Posterior vena cava (tissue), 2 donors: ENCODE measurements at regions not wholly inside any gene's neighbourhood (a gene's known extent, or its start where the extent isn't known, plus 50 kb on each side); places are given as distances from the start of the nearest gene placed in this dataset.
"Not testable (repeated sequence)": the region's sequence is repeated elsewhere in the genome, so short reads cannot be mapped to it uniquely, and the experiment has no call there.

ENCODE experiments used
- DNase-seq: peaks from one replicate; pipeline ENCODE4 v3.0.0-alpha.2; 2020; ENCODE audit warnings: low spot score
- intact Hi-C, 2 donors: fragments of 100-400 bp; cut with DNase I; formaldehyde crosslinking; loops; one replicate each; pipeline versions ENCODE4 v1.14.1 to v1.14.2; 2022 to 2023
- donor health status: DM: yes; HTN: yes; CAD: no.
- donor health status: DM: yes; HTN: yes; CAD: no.

DNA sequence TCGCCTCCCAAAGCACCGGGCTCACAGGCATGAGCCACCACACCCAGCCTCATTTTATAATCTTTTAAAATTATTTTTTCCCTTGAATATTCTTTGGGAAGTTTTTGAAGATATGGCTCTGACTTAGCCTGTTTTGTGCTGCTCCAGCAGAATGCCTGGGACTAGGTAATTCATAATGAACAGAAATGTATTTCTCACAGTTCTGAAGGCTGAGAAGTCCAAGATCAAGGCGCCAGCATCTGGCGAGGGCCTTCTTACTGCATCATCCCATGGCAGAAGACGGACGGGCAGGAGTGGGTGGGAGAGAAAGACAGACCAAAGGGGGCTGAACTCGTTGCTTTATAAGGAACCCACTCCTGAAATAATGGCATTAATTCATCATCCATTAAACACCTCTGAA is 99.0 kb upstream of the SLC25A33 start:
- intact Hi-C loops: no loop called here
- no peak for DNase-seq

DNA sequence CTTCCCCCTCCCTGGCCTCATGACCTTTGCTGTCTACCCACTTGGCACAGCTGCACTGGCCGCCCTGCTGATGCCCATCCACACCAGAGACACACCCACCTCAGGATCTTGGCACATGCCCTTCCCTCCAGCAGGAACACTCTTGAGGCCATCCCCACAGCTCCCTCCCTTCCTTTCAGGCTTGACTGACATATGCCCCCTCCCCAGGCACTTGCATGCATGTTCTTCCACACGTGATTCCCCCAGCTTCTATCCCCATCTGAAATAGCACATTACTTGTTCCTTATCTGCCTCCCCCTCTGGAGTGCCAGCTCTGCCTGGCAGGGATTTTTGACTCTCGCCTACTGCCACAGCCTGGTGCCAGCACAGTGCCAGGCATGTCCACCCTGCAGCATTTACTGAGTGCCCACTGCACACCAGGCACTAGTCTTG is 98.5 kb upstream of the SLC25A33 start:
- intact Hi-C loops: no loop called here
- no peak for DNase-seq

DNA sequence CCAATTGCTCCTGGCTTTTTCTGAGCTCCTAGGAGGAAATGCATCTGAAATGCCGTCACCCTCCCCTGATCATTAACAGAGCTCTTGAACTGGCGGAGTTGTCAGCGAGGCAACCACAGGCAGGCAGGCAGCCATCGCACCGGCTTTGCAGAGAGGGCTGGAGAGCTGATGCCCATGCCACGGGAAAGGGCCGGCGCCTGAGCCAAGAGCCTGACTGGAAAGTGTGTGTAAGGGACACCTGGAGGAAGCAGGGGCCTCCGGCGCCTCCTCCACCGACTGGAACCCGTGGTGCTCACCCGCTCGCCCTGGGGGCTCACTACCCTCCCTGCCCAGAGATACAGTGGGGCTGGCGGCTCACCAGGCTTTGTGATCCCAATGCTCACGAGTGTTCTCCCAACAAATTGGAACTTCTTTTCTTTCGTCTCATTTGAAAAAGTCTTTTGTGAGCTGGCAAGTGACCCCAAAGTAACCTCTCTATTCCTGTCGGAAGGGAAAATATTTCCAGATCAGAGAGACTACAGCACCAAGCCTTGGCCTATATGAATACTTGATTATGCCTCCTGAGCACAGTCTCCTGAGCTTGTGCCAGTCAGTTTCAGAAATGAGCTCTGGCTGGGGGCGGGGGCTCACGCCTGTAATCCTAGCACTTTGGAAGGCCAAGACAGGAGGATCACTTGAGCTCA is 97.7 kb upstream of the SLC25A33 start:
- no peak for DNase-seq
- intact Hi-C loops: no loop called here

DNA sequence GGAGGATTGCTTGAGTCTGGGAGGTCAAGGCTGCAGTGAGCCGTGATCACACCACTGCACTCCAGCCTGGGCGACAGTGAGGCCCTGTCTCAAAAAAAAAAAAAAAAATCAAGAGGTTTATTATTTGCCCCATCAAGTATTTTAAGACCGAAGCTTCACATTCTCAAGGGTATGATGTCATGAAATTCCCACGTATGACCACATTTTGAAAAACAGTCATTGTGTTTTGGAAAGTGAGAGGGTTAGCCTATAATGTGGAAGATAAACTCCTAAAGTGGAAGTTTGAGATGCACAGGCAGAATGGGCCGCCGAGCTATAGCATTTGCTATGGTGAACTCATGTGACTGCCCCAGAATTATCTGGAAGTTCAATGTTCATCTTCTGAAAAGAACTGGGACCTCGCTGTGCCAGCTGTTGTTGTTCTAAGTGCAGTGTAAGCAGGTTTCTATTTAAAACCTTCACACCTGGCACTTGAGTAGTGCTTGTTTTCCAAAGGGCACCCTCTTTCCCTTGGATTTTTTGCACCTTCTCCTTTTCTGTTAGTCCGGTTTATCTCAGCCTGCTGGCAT is 96.9 kb upstream of the SLC25A33 start:
- no peak for DNase-seq
- intact Hi-C loops: no loop called here

DNA sequence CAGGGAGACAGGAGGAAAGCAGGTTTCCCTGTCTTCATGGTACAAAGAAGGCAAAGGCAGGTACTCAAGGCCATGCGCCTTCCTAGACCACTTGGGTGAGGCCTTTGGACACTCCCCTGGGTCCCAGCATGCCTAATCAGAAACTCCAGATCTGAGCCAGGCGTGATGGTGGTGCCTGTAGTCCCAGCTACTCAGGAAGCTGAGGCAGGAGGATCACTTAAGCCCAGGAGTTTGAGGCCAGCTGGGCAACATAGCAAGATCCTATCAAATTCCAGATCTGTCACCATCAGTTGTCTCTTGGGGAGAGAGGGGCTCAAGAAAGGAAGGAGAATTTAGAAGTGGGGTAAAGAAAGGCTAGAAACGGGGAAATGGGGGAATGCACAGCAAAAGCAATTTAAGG is 96.3 kb upstream of the SLC25A33 start:
- no peak for DNase-seq
- intact Hi-C loops: no loop called here

DNA sequence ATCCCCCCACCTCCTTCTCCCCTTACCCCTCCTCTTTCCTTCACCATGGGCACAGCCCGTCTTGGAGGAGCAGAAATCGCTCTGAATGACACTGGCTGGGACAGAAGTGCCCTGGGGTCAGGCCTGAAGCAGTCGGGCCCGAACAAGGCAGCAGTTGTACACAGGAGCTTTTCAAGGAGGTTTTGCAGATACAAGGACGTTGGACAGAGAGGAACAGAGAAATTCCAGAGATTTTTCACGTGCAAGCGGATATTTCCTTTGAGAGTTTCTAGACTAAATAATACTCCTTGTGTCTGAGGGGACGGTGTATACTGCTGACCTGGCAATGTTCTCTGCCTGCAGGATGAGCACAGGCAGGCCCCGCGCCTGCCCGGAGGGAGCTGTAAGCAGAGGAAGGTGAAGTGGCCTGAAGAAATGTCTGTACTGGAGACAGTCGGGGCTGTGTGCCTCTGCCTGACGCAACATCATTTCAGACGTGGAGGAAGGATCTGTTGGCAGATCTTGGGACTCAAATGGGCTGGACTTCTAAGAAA is 95.3 kb upstream of the SLC25A33 start:
- intact Hi-C loops: no loop called here
- no peak for DNase-seq

DNA sequence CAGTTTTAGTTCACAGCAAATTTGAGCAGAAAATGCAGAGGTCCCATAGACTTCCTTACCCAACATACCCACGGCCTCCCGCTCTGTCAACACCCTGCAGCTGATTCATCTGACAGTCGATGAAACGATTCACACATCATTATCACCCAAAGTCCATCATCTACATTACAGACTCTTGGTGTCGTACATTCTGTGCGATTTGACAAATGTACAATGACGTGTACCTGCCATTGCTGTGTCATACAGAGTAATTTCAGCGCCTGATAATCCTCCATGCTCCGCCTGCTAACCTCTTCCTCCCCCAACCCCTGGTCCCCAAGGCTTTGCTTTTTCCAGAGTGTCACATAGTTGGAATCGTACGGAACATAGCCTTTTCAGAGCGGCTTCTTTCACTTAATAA is 94.7 kb upstream of the SLC25A33 start:
- intact Hi-C loops: no loop called here
- DNase-seq: no peak

DNA sequence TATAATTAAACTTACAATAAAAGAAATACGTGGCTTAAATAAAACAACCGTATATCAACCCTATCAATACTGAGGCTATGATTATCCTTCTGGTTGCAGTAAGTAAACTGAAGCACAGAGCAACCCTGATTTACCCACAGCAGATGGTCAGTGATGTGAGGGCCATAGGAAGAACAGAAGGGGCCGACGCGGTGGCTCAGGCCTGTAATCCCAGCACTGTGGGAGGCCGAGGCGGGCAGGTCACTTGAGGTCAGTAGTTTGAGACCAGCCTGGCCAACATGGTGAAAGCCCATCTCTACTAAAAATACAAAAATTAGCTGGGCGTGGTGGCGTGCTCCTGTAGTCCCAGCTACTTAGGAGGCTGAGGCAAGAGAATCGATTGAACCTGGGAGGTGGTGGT is 94.2 kb upstream of the SLC25A33 start:
- intact Hi-C loops, DNase-seq: not testable (repeated sequence)

DNA sequence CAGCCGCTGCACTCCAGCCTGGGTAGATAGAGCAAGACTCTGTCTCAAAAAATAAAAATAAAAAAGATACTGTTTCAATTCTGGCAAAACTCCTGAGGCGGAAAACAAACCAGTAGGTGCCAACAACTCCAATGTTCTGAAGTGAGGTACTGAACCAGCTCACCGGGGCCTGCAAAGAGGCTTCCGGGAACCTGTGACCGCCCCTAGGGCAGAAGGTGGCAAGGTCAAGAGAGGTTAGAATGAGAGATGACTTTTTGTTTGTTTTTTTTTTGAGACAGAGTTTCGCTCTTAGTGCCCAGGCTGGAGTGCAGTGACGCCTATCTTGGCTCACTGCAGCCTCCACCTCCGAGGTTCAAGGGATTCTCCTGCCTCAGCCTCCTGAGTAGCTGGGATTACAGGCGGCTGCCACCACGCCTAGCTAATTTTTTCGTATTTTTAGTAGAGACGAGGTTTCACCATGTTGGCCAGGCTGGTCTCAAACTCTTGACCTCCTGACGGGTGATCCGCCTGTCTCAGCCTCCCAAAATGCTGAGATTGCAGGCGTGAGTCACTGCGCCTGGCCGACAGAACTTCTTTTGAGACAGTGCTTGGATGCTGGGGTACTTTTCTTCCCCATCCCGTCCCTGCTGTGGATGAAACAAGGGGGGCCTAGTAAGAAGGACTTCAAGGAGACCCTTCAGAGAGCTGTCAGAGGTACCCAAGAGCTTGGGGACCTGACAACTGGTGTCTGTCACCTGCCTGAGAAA is 91.9 kb upstream of the SLC25A33 start:
- intact Hi-C loops: no loop called here
- no peak for DNase-seq

DNA sequence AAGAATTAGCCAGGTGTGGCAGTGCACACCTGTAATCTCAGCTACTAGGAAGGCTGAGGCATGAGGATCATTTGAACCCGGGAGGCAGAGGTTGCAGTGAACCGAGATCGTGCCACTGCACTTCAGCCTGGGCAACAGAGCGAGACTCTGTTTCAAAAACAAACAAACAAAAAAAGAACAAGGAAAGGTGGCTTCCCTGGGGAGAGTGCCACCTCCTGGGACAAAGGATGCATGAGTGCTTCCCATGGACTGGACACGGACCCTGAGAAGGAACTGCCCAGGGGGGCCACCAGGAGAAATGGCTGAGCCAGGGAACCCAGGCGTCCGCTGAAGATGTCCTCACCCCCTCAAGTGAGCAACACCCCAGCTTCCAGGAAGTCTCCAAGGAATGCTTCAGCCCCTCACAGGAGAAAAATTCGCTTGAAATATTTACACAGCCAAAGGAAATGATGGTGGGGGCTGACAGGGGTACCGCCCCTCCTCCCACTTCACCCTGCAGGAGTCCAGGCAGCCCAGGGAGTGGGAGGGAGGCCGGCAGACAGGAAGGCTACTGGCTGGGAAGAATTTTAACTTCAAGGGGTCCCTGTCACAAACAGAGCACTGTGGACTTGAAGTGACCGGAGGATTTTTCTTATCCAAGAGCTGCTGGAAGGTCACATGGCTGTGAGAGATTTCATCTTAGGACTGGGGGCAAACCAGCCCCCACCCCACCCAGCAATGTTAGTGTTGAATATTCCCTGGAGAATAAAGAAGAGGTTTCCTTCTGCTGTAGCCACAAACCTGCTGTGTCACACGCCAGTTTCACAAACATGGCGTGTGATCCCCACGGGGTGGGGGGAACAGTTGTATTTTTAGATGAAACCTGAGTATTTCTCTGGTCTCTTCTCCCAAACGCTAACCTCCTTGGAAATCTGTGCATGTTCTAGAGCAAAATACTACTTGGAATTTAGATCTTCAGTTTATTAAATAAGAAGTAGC is 90.8 kb upstream of the SLC25A33 start:
- intact Hi-C loops: no loop called here
- DNase-seq: no peak

DNA sequence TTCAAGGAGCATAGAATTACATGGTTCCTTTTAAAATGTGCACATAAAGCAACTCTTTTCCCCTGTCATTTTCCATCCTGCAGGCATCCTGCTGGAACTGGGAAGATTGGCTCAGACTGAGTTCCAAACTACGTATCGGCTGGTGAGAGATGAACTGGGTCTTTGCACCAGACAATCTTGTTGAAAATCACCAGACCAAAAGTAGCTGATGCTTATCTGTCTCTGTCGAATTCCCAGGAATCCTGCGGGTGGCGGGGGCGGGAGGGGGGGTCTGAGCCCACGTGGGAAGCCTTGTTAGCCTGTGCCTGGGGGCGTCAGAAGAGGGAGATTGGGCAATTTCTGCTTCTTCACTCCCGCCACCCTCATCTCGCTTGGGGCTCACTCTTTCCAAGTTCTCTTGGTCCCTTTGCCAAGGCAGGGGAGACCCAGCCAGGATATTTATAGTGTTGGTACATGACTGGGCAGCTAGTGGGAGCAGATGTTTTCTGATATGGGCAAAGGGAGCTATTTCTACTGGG is 90.1 kb upstream of the SLC25A33 start:
- no peak for DNase-seq
- intact Hi-C loops: no loop called here

DNA sequence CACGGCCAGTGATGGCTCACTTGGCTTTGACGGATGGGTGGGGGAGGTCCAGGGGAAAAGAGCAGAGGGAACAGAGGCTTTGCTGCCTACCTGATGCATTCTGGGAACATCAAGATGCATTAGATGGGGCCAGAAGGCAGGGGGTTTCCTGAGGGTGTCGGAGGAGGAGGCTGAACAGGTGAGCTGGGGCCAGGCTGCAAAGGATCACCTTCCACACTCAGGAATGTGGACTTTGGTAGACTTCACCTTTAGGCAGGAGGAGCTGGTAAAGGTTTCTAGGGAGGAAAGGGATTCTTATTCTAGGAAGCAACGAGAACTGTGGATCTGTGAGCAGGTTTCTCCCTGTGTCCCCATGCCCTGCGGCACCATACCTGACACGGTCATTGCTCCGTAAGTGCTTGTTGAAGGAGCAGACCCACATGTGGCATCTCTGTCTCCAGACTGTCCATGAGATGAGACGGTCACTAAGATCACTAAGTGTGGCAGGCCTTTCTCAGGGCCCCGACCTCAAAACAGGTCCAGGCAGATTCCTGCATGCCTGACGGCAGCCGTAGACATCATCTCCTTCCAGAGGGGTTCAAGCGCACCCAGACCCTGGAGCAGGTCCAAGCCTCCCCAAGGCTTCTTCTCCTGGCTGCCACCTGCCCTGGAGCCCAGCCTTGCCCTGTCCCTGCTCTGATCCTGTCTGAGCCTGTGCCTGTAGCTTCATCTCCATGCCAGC is 89.1 kb upstream of the SLC25A33 start:
- intact Hi-C loops: loop anchor here in 1 of 2 donors (5.0 kb wide), 1 partner anchor 163 kb away; no protein-coding TSS in a partner anchor
- no peak for DNase-seq

DNA sequence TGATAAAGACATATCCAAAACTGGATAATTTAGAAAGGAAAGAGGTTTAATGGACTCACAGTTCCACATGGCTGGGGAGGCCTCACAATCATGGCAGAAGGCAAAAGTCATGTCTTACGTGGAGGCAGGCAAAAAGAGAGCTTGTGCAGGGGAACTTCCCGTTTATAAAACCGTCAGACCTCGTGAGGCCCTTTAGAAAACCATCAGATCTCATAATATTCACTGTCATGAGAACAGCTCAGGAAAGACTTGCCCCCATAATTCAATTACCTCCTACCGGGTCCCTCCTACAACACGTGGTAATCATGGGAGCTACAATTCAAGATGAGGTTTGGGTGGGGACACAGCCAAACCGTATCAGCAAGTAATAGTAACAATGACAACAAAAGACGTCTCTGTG is 88.2 kb upstream of the SLC25A33 start:
- intact Hi-C loops: loop anchor here in 1 of 2 donors (5.0 kb wide), 1 partner anchor 164 kb away; no protein-coding TSS in a partner anchor
- DNase-seq: no peak

DNA sequence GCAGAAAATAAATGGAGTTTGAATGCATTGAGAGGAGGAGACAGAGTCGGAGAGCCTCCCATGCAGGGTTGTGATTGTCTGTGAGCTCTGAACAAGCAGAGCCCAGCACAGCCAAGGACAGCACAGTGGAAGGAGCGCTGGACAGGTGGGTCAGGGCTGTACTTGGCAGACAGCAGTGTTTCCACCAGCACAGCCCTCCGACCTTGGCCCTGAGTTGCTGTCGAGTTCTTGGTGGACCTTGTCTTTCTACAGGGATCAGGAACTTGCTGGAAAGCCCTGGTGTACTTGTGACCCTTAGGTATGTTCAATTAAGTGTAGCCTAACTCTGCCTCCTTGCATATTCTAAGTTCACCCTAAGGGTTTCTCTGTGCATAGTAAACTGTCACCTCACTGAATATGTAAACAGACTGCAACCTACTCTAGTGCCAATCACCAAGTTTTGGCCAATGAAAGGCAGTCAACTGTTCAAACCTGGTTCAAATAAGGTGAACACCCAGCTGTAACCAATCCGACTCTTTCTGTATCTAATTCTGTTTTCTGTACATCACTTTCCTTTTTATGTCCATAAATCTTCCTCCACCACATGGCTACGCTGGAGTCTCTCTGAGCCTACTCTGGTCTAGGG is 86.6 kb upstream of the SLC25A33 start:
- DNase-seq: no peak
- intact Hi-C loops: loop anchor here in 1 of 2 donors (5.0 kb wide), 1 partner anchor 165 kb away; no protein-coding TSS in a partner anchor

DNA sequence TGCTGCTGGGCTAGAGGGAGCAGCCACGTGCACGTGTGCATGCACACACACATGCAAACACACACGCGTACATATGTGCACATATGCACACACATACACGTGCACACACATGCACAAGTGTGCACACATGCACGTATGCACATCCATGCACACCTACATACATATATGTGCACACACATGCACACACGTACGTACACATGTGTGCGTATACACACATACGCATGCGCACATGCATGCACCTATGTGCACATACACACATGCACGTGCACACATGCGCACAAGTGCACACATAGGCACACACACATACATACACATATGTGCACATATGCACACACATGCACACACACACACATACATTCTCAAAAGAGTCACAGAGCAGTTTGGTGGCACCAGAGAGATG is 85.9 kb upstream of the SLC25A33 start:
- no peak for DNase-seq
- intact Hi-C loops: loop anchor here in 1 of 2 donors (5.0 kb wide), 1 partner anchor 166 kb away; no protein-coding TSS in a partner anchor

DNA sequence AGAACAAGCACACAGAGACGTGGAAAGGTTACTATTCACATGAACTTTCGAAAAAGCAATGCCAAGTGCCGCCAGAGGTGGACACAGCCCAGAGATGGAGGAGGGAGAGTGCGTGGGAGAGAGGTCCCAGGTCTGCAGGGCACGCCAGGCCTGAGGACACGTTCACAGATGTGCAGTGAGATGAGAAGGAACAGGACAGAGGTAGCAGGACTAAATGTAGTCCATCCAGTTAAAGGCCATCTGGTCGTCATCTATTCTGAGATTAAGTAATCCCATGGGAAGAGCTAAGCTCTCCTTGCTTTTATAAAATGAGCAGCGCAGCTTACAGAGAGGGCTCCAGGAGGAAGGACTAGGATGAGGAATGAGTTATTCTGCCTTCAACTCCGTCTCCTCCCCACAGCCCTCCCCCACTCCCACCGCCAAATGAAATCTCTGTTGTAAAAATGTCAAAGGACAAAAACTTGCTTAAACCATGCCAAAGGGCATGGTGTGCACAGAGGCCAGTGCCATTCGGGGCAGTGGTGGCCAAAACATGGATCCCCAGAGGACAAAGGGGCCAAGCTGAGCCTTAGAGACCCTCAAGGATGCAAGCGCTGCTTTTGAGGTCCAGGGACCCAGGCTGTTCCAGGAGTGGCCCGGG is 85.4 kb upstream of the SLC25A33 start:
- intact Hi-C loops: loop anchor here in 1 of 2 donors (5.0 kb wide), 1 partner anchor 167 kb away; no protein-coding TSS in a partner anchor
- DNase-seq: no peak

DNA sequence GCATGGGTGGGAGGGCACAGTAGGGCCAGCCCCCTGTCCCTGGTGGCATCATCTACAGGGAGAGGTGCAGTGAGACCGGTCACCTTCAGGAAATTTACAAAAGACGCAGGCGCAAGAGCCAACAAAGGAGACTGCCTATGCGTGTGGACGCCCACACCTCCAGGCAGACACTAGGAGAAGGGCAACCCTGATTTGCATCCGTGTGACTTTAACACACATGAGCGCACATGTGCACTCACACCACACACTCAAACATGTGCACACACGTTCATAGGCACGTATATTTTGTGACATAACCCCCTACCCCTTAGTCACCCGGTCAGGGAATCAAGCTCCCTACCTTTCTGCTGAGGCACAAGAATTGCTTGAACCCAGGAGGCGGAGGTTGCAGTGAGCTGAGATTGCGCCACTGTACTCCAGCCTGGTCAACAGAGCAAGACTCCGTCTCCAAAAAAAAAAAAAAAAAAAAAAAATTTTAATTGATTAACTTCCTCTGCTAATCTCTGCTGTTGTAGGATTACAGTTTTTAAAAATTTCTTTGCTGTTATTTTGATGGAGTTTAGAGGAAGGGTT is 84.7 kb upstream of the SLC25A33 start:
- intact Hi-C loops: loop anchor here (5.0 kb wide), 2 partner anchors 167 to 187 kb away; no protein-coding TSS in a partner anchor
- no peak for DNase-seq
